ENCODE measurements at regions not wholly inside any gene's neighbourhood (a gene's known extent, or its start where the extent isn't known, plus 50 kb on each side); places are given as distances from the start of the nearest gene placed in this dataset.
"Not testable (repeated sequence)": the region's sequence is repeated elsewhere in the genome, so short reads cannot be mapped to it uniquely, and the experiment has no call there.

GRCh38 chr7:28333548-28333947, 78.8 kb upstream of the CREB5 start:
- H3K4me3 ChIP-seq (ENCODE audit: low read depth, low read length); H3K27ac ChIP-seq (ENCODE audit: extremely low read depth, low read depth, low read length); H3K9me3 ChIP-seq (ENCODE audit: control insufficient read depth, insufficient read depth, low read depth, low read length); H3K36me3 ChIP-seq (ENCODE audit: control insufficient read depth in 2 of 2, insufficient read depth in 1 of 2, low read length in 2 of 2); H3K4me1 ChIP-seq (ENCODE audit: control insufficient read depth, insufficient read depth, low read length); POLR2A ChIA-PET: not testable (repeated sequence)
- TF ChIP-seq ZNF146 (tag by site-specific recombination; IDR thresholded peaks at IDR 0.05): peak; percentile 59; the same call in 1 of the 2 replicates
- CTCF ChIA-PET: interaction anchor here (0.6 kb wide), 1 partner anchor 13 kb away, joined by 3 read pairs; no protein-coding TSS in a partner anchor

GRCh38 chr7:28336806-28337205, 75.5 kb upstream of the CREB5 start:
- Histone ChIP-seq H3K36me3 (ENCODE audit: control insufficient read depth in 2 of 2, insufficient read depth in 1 of 2, low read length in 2 of 2) (no peaks in the 10 kb centered on the region), H3K4me3 (ENCODE audit: low read depth, low read length) (no peak overlapping the region), H3K27ac (ENCODE audit: extremely low read depth, low read depth, low read length) (no peak overlapping the region), H3K4me1 (ENCODE audit: control insufficient read depth, insufficient read depth, low read length) (no peaks in the 10 kb centered on the region), H3K9me3 (ENCODE audit: control insufficient read depth, insufficient read depth, low read depth, low read length) (no peaks in the 10 kb centered on the region; the same call in 1 of the 2 replicates)
- TF ChIP-seq ZNF792 (tag by site-specific recombination; IDR thresholded peaks at IDR 0.05): no peak
- TF ChIP-seq, protein P1, sequence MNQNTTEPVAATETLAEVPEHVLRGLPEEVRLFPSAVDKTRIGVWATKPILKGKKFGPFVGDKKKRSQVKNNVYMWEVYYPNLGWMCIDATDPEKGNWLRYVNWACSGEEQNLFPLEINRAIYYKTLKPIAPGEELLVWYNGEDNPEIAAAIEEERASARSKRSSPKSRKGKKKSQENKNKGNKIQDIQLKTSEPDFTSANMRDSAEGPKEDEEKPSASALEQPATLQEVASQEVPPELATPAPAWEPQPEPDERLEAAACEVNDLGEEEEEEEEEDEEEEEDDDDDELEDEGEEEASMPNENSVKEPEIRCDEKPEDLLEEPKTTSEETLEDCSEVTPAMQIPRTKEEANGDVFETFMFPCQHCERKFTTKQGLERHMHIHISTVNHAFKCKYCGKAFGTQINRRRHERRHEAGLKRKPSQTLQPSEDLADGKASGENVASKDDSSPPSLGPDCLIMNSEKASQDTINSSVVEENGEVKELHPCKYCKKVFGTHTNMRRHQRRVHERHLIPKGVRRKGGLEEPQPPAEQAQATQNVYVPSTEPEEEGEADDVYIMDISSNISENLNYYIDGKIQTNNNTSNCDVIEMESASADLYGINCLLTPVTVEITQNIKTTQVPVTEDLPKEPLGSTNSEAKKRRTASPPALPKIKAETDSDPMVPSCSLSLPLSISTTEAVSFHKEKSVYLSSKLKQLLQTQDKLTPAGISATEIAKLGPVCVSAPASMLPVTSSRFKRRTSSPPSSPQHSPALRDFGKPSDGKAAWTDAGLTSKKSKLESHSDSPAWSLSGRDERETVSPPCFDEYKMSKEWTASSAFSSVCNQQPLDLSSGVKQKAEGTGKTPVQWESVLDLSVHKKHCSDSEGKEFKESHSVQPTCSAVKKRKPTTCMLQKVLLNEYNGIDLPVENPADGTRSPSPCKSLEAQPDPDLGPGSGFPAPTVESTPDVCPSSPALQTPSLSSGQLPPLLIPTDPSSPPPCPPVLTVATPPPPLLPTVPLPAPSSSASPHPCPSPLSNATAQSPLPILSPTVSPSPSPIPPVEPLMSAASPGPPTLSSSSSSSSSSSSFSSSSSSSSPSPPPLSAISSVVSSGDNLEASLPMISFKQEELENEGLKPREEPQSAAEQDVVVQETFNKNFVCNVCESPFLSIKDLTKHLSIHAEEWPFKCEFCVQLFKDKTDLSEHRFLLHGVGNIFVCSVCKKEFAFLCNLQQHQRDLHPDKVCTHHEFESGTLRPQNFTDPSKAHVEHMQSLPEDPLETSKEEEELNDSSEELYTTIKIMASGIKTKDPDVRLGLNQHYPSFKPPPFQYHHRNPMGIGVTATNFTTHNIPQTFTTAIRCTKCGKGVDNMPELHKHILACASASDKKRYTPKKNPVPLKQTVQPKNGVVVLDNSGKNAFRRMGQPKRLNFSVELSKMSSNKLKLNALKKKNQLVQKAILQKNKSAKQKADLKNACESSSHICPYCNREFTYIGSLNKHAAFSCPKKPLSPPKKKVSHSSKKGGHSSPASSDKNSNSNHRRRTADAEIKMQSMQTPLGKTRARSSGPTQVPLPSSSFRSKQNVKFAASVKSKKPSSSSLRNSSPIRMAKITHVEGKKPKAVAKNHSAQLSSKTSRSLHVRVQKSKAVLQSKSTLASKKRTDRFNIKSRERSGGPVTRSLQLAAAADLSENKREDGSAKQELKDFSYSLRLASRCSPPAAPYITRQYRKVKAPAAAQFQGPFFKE (tag by site-specific recombination; IDR thresholded peaks at IDR 0.05; ENCODE audit: borderline replicate concordance): no peak
- TF ChIP-seq TCF7L2 (IDR thresholded peaks at IDR 0.05; ENCODE audit: borderline replicate concordance, low read depth, low read length): no peak
- TF ChIP-seq SP7 (tag by site-specific recombination; IDR thresholded peaks at IDR 0.05): no peak
- CTCF ChIA-PET: interaction anchor here (1.4 kb wide), 1 partner anchor 40 kb away, joined by 6 read pairs; no protein-coding TSS in a partner anchor
- POLR2A ChIA-PET: no interaction called here

DNA sequence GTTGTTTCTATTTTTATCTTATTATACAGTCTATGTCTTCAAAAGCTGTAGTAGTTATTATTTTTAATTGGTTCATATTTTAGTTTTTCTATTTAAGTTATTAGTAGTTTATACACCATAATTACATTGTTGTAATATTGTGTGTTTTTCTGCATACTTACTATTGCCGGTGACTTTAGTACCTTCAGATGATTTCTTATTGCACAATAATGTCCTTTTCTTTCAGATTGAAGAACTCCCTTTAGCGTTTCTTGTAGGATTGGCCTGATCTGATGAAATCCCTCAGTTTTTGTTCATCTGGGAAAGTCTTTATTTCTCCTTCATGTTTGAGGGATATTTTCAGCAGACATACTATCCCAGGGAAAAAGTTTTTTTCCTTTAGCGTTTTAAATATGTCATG, 74.3 kb upstream of the CREB5 start:
- no peaks in the 10 kb centered on the region; the same call in 1 of the 2 replicates for H3K9me3 ChIP-seq (ENCODE audit: control insufficient read depth, insufficient read depth, low read depth, low read length)
- CTCF ChIA-PET: interaction anchor here (1.4 kb wide), 1 partner anchor 41 kb away, joined by 6 read pairs; no protein-coding TSS in a partner anchor
- no peak for TF ChIP-seq REST (tag by site-specific recombination; IDR thresholded peaks at IDR 0.05)
- no peak for TF ChIP-seq BCL11B (tag by site-specific recombination; IDR thresholded peaks at IDR 0.05; ENCODE audit: low read depth)
- no peak for TF ChIP-seq ZNF426 (tag by site-specific recombination; IDR thresholded peaks at IDR 0.05)
- TF ChIP-seq ZNF423 (tag by site-specific recombination; IDR thresholded peaks at IDR 0.05): no peak
- TF ChIP-seq ZNF571 (tag by site-specific recombination; IDR thresholded peaks at IDR 0.05): no peak
- TF ChIP-seq ZNF701 (tag by site-specific recombination; IDR thresholded peaks at IDR 0.05): no peak
- TF ChIP-seq ZNF558 (tag by site-specific recombination; IDR thresholded peaks at IDR 0.05): no peak
- TF ChIP-seq ZBTB21 (tag by site-specific recombination; IDR thresholded peaks at IDR 0.05): no peak
- POLR2A ChIA-PET: no interaction called here
- no peak overlapping the region for H3K27ac ChIP-seq (ENCODE audit: extremely low read depth, low read depth, low read length)
- no peaks in the 10 kb centered on the region for H3K4me1 ChIP-seq (ENCODE audit: control insufficient read depth, insufficient read depth, low read length)
- H3K4me3 ChIP-seq (ENCODE audit: low read depth, low read length): no peak overlapping the region
- H3K36me3 ChIP-seq (ENCODE audit: control insufficient read depth in 2 of 2, insufficient read depth in 1 of 2, low read length in 2 of 2): no peaks in the 10 kb centered on the region
